ENCODE measurements at regions not wholly inside any gene's neighbourhood (a gene's known extent, or its start where the extent isn't known, plus 50 kb on each side); places are given as distances from the start of the nearest gene placed in this dataset.

GRCh38 chr9:120291050-120291449 lies 288.9 kb downstream of the CDK5RAP2 start:
- no peak for DNase-seq

DNA sequence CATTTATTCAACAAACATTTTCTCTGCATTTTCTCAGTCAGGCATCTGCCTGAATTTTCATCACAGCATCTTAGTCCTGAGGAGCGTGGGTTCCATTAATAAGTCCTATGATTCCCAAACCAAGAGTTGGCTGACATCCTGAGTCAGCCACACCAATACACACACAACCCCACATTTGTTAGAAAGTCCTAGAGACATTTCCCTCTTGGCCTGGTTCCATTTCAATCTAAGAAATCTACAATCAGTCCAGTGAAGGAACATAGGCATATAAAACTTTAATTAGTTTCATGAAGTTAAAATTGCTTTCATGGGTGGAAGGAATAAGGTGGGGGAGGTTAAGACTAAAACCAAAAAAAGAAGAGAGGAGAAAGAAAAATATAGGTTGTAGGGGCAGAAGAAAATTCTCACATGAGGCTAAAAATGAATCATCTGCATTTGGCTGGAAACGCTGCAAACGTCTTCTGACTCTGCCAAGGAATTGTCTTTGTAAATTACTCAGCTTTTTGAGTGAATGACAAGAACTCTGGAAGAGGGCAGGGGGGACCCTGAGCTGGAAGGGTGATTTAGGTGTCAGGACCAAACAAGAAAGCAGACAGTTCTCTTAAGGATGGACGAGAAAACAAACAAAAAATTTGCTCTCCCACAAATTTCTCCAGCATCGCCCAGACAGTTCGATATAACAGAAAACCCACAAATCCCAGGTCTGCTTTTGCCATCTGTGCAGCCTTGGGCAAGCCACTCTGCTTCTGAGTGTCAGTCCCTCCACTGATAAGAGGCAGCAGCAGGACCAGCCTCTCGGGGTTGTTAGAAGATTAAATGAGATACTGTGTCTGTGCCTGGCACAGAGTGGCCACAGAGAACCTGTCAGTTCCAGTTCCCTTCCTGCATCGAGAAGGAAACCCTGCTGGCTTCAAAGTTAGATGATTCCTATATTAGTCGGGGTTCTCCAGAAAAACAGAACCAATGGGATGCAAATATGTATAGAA lies 289.7 kb downstream of the CDK5RAP2 start:
- no peak for DNase-seq

DNA sequence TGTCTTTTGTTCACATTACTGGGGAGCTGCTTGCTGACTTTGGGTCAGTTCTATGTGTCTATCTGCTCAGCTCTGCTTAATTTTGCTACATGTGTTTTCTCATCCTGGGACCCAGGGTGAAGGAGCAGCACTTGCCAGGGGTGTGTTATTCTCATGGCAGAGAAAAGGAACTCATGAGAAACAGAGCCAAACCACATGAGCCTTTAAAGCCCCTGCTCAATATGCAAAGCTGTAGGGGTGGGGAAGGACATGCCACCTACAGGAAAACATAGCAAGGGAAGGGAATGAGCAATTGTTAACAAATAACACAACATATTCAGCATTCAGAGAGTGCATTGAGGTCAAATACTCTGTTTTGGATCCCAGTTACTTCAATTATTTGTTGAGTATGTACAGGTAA lies 290.9 kb downstream of the CDK5RAP2 start:
- no peak for DNase-seq

- no peak for DNase-seq
These were observed 293.4 kb downstream of the CDK5RAP2 start for GRCh38 chr9:120286530-120286929.

GRCh38 chr9:120284821-120285220 lies 295.1 kb downstream of the CDK5RAP2 start:
- no peak for DNase-seq

- DNase-seq = no peak
These were observed 298.3 kb downstream of the CDK5RAP2 start for GRCh38 chr9:120281665-120282064.

DNA sequence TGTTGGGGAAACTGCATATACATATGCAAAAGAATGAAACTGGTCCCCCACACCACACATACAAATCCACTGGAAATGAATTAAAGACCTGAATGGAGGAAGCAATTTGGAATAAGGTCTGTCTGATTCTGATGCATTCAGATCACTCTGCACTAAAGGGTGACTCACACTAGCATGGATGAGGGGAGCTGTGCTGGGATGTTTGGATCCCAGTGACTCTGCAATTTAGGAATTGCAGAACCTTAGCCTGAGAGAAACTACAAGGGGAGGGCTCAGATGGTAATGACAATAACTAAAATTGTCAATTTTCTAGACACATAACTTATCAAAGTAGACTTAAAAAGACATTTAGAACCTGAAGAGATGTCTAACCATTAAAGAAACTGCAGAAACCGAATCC lies 312.0 kb downstream of the CDK5RAP2 start:
- DNase-seq = no peak

- DNase-seq = no peak
These were observed 314.2 kb downstream of the CDK5RAP2 start for GRCh38 chr9:120265791-120266190.

- DNase-seq = no peak
These were observed 315.4 kb downstream of the CDK5RAP2 start for GRCh38 chr9:120264528-120264927.

DNA sequence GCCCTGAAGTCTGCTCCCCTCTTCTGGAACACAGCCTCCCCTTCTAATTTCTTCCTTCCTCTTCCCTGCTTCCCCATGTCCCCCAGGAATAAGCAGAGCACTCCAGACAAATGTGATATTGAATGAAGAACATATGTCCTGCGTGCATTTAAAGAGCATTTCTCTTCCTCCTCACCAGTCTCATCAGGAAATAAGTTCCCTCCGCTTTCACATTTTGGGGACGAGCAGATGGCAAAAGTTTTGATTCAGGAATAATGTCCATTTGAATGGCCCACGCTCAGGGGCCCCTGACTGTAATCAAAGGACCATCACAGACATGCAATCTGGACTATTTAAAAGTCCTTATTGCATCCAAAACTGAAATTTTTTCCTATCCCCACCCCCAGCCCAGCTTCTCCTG lies 316.1 kb downstream of the CDK5RAP2 start:
- peak; percentile 26 for DNase-seq

GRCh38 chr9:120261419-120261818 lies 318.5 kb downstream of the CDK5RAP2 start:
- DNase-seq = no peak

DNA sequence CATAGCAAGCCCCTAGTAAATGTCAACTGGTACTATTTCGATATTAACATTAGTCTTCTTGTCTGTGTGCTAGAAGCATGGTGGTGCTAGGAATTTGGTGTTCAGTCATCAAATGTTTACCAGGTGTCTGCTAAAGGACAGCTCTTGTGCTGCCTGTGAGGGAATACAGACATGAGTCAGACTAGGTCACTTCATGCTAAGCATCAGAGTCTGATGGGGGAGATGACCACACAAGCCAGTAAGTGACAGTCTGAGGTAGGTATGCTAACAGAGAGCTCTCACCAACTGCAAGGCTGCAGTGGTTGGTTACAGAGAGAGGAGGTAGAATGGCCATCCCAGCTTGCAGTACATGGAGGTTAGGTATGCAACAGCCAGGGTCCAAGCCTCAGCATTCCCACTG lies 320.9 kb downstream of the CDK5RAP2 start:
- no peak for DNase-seq

DNA sequence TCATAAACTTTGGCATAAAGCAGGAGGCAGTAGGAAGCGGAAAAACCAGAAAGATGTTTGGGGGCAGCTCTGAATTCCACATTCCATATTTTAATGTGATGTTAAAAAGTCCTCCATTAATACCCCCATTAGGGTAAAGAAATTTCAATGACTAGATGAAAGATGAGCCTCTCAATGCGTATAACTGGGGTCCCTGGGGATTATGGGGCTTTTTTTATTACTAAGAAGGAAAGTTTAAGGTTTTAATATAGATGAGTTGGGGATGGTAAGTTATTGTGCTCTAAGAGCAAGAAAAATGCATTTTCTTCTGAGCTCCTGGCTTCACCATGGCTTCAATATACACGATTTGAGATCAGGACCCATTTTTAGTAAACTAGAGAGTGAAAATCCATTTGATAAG lies 321.9 kb downstream of the CDK5RAP2 start:
- no peak for DNase-seq

DNA sequence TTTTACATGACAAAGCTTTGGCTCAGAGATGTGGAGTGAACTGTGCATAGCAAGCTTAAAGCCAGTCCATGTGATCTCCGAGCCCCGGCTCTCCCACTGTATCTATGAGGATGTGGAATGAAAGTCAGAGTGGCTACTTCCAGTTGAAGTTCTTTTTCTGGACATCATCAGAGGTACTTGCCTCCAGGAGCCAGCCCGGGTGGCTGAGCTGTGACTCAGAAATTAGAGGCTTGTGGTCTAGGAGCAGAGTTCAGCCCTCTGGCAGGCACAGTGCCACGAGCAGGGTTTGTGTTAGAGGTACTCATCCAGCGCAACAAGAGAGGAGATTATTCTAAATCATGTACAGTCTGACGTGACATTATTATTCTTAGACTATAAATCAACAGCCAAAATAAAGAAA lies 322.5 kb downstream of the CDK5RAP2 start:
- DNase-seq = no peak

DNA sequence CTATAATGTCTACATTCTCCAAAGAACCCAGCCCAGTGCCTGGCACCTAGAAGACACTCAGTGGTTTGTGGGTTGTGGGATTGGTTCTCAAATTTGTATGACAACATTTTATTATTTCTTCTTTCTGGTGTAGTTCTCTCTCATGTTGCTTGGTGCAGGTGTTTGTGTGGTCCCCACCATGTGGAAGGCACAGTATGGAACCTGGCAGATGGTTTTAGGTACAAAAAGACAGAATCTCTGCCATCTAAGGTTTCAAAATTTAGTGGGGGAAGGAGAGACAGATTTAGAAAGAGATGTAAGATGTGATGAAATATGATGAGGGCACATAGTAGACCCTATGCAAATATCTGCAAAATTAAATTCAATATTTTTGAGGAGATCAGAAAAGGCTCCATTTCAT lies 323.8 kb downstream of the CDK5RAP2 start:
- DNase-seq = no peak

GRCh38 chr9:120252248-120252647 lies 327.7 kb downstream of the CDK5RAP2 start:
- no peak for DNase-seq

- DNase-seq = no peak
These were observed 337.7 kb downstream of the CDK5RAP2 start for GRCh38 chr9:120242116-120242811.

- no peak for DNase-seq
These were observed 343.4 kb downstream of the CDK5RAP2 start for GRCh38 chr9:120236596-120236995.

DNA sequence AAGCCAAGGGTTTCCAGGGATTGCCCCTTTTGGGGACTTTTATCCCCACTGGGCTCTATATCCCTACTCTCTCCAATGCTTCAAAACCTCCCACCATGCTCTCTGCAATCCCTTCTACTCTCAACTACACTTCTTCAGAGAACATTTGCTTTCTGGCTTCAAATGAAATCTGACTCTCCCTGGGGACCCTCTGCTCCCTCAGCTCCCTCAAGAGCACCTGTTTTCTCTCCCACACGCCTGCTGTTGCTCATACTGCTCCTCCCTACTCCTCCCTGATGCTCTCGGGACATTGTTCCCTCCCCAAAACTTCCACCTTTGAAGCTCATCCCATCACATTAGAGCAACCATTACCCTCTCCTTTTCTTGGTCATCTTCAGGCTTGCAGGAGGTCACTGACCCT lies 344.9 kb downstream of the CDK5RAP2 start:
- DNase-seq = no peak

GRCh38 chr9:120230227-120230626 lies 349.7 kb downstream of the CDK5RAP2 start:
- no peak for DNase-seq

DNA sequence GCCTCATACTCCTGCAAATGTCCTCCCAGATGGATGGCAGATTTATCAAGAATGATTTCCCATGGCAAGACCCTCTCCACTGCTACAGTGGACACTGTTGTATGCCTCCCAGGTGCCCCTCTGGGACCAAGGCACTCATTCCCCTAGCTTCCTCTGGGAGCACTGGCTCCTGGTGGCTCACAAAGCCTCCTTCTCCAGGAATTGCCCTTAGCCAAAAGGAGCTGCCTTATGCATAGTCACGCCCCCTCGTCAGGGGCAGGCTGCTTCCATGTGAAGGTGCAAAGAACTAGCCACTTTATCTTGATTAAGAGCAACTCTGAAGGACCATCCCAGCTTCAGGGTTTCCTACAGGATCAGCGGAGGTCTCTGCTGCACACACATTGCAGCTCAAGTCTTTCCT lies 358.1 kb downstream of the CDK5RAP2 start:
- no peak for DNase-seq

GRCh38 chr9:120214332-120214731 lies 365.6 kb downstream of the CDK5RAP2 start:
- DNase-seq = no peak

- DNase-seq = no peak
These were observed 367.1 kb downstream of the CDK5RAP2 start for GRCh38 chr9:120212853-120213200.
